Left lung (tissue), 4 donors: ENCODE measurements at regions not wholly inside any gene's neighbourhood (a gene's known extent, or its start where the extent isn't known, plus 50 kb on each side); places are given as distances from the start of the nearest gene placed in this dataset.

Source experiments
- ATAC-seq: fragments of 200-7000 bp; cut with Tn5 transposase; one replicate; pipeline ENCODE4 v1.9.1; 2020; ENCODE audit warnings: moderate library complexity
- DNase-seq, 4 donors: peaks; one replicate each; pipeline ENCODE4 v3.0.0-alpha.2; 2013 to 2020
- H3K27ac ChIP-seq, 2 donors: fragments of 200-600 bp; sonication (generic) in 1 of 2; one replicate each; pipeline versions ENCODE4 v1.5.0 to v1.8.0; 2020 to 2021
- H3K27me3 ChIP-seq, 2 donors: fragments of 200-600 bp; sonication (generic) in 1 of 2; one replicate each; pipeline versions ENCODE4 v1.5.0 to v1.8.0; 2020 to 2021
- H3K36me3 ChIP-seq, 2 donors: fragments of 200-600 bp; sonication (generic) in 1 of 2; one replicate each; pipeline versions ENCODE4 v1.5.0 to v1.8.0; 2020 to 2021
- H3K4me1 ChIP-seq, 2 donors: fragments of 200-600 bp; one replicate each; pipeline ENCODE4 v1.8.0; 2021
- H3K4me3 ChIP-seq, 2 donors: fragments of 200-600 bp; sonication (generic) in 1 of 2; one replicate each; pipeline versions ENCODE4 v1.5.0 to v1.8.0; 2020 to 2021; ENCODE audit warnings: mild to moderate bottlenecking in 1 of 2
- H3K9me3 ChIP-seq, 2 donors: fragments of 200-600 bp; sonication (generic) in 1 of 2; one replicate each; pipeline versions ENCODE4 v1.5.0 to v1.8.0; 2020 to 2021
- intact Hi-C, 2 donors: fragments of 100-400 bp; cut with DNase I; formaldehyde crosslinking; loops; one replicate each; pipeline versions ENCODE4 v1.11.2 to v1.14.2; 2022
- TF ChIP-seq, protein P1 (sequence below), 2 donors: fragments of 200-600 bp; sonication (generic) in 1 of 2; IDR thresholded peaks; one replicate each; pipeline versions ENCODE4 v1.5.0 to v1.8.0; 2021; ENCODE audit warnings: antibody characterized with exemption in 2 of 2
- donor health status: DM: no; HTN: yes; CAD: no.
- donor health status: DM: no; HTN: no; CAD: no.

- Histone ChIP-seq H3K9me3 (peaks cover 0 to 5% of the 10 kb centered on the region in 2 donors), H3K27ac (no peak overlapping the region), H3K27me3 (no peaks in the 10 kb centered on the region), H3K4me1 (no peaks in the 10 kb centered on the region), H3K4me3 (no peak overlapping the region), H3K36me3 (no peaks in the 10 kb centered on the region)
- intact Hi-C loops = no loop called here
- no peak for DNase-seq
- no peak for ATAC-seq
- TF ChIP-seq, protein P1, sequence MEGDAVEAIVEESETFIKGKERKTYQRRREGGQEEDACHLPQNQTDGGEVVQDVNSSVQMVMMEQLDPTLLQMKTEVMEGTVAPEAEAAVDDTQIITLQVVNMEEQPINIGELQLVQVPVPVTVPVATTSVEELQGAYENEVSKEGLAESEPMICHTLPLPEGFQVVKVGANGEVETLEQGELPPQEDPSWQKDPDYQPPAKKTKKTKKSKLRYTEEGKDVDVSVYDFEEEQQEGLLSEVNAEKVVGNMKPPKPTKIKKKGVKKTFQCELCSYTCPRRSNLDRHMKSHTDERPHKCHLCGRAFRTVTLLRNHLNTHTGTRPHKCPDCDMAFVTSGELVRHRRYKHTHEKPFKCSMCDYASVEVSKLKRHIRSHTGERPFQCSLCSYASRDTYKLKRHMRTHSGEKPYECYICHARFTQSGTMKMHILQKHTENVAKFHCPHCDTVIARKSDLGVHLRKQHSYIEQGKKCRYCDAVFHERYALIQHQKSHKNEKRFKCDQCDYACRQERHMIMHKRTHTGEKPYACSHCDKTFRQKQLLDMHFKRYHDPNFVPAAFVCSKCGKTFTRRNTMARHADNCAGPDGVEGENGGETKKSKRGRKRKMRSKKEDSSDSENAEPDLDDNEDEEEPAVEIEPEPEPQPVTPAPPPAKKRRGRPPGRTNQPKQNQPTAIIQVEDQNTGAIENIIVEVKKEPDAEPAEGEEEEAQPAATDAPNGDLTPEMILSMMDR (IDR thresholded peaks at IDR 0.05) = no peak
Measured at GRCh38 chr3:15978801-15979200, 181.0 kb upstream of the ANKRD28 start.

DNA sequence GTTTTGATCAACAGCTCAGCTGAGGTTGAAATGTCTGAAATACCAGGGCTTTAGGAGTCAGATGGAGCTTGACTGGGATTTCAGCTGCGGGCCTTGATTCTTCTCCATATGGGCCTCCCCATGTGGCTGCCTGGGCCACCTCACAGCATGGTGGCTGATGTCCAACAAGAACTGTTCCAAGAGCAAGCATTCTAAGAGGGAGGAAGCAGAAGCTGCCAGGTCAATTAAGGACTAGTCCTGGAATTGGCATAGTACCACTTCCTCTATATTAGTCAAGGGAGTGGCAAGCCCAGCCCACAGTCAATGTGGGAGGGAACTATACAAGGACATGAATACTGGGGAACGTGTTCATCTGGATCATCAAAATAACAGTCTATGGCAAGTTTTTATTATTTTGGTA is 181.7 kb upstream of the ANKRD28 start:
- intact Hi-C loops = no loop called here
- no peaks in the 10 kb centered on the region for H3K27me3 ChIP-seq
- peak; percentile 31 for ATAC-seq
- no peak for DNase-seq
- no peak overlapping the region for H3K27ac ChIP-seq
- peaks cover 0 to 5% of the 10 kb centered on the region in 2 donors for H3K9me3 ChIP-seq
- H3K36me3 ChIP-seq = no peaks in the 10 kb centered on the region
- H3K4me3 ChIP-seq = no peak overlapping the region
- TF ChIP-seq, protein P1 (IDR thresholded peaks at IDR 0.05) = no peak
- no peaks in the 10 kb centered on the region for H3K4me1 ChIP-seq

- TF ChIP-seq, protein P1 (IDR thresholded peaks at IDR 0.05) = no peak
- intact Hi-C loops = no loop called here
Measured at GRCh38 chr3:15979900-15980299, 182.1 kb upstream of the ANKRD28 start.

DNA sequence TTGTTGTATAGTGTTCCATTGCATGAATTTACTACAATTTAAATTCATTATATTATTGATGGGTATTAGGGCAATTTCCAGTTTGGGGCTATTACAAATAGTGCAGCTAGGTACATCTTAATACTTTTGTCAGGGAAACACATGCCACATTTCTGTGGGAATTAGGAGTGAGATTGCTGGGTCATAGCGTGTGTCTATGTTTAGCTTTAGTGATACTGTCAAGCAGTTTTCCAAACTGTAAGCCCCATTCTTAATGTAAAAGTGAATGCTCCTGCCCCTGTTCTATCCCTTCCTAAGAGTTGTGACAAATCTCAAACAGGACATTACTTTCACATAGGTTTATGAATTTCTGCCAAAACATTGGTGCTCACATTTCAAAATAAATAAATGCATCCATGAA is 184.5 kb upstream of the ANKRD28 start:
- ATAC-seq = no peak
- intact Hi-C loops = no loop called here
- Histone ChIP-seq H3K36me3 (no peaks in the 10 kb centered on the region), H3K9me3 (peaks cover 0 to 5% of the 10 kb centered on the region in 2 donors), H3K4me3 (no peak overlapping the region), H3K27me3 (no peaks in the 10 kb centered on the region), H3K4me1 (no peaks in the 10 kb centered on the region), H3K27ac (peak overlapping the region in 1 of 2 donors; percentile 38)
- TF ChIP-seq, protein P1 (IDR thresholded peaks at IDR 0.05) = no peak
- DNase-seq = no peak

More at GRCh38 chr3:15979900-15980299, 182.1 kb upstream of the ANKRD28 start:
- Histone ChIP-seq H3K27me3 (no peaks in the 10 kb centered on the region), H3K9me3 (peaks cover 0 to 5% of the 10 kb centered on the region in 2 donors), H3K27ac (no peak overlapping the region), H3K4me1 (no peaks in the 10 kb centered on the region), H3K4me3 (no peak overlapping the region), H3K36me3 (no peaks in the 10 kb centered on the region)
- DNase-seq (no peak), ATAC-seq (no peak)

DNA sequence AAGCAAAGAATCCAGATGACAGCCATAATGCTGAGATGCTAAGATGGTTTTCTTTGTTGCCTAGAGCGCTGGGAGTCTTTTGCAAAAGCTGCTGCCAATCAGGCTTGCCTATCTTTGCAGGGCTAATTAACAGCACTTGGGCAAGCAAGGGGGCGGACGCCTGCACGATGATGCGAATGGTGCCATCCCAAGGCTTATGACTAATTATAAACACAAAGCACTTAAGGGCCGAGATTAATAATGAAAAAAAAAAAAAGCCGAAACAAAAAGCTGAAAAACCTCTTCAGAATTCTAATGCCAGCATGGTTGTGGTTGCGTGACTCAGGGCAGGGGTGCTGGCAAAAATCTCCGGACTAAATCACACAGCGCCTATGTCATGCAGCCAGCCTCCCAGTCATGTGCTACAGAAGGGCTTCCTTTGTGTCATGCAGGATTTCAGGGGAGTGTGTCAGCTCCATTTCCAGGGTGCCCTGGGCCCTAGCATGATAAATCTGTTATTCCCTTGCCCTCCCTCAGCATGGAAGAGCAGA is 185.0 kb upstream of the ANKRD28 start:
- Histone ChIP-seq H3K4me3 (no peak overlapping the region), H3K36me3 (no peaks in the 10 kb centered on the region), H3K27me3 (no peaks in the 10 kb centered on the region), H3K4me1 (no peaks in the 10 kb centered on the region), H3K27ac (peak overlapping the region in 1 of 2 donors; percentile 38), H3K9me3 (peaks cover 0 to 7% of the 10 kb centered on the region in 2 donors)
- TF ChIP-seq, protein P1 (IDR thresholded peaks at IDR 0.05) = no peak
- peak in 1 of 4 donors; percentile 42 for DNase-seq
- ATAC-seq = peak; percentile 85
- intact Hi-C loops = no loop called here
